ENCODE measurements at regions not wholly inside any gene's neighbourhood (a gene's known extent, or its start where the extent isn't known, plus 50 kb on each side); places are given as distances from the start of the nearest gene placed in this dataset.

- Histone ChIP-seq H2AFZ (ENCODE audit: low read depth) (no peak overlapping the region), H3K79me2 (ENCODE audit: insufficient read depth) (no peaks in the 10 kb centered on the region), H3K27me3 (ENCODE audit: insufficient read depth) (no peaks in the 10 kb centered on the region), H3K27ac (ENCODE audit: low read depth in 2 of 2, low read length in 1 of 2) (no peak overlapping the region), H3K4me3 (ENCODE audit: low read depth in 2 of 2, low read length in 1 of 2) (no peak overlapping the region), H3K9ac (no peak overlapping the region), H3K36me3 (replicated peaks in 1 of 2; ENCODE audit: control insufficient read depth in 1 of 2, insufficient read depth in 2 of 2, low read length in 1 of 2) (no peaks in the 10 kb centered on the region), H4K20me1 (ENCODE audit: insufficient read depth) (no peaks in the 10 kb centered on the region), H3F3A (replicated peaks; ENCODE audit: insufficient read depth) (no peaks in the 10 kb centered on the region), H3K9me3 (no peaks in the 10 kb centered on the region), H3K9me2 (no peaks in the 10 kb centered on the region), H3K4me2 (no peak overlapping the region), H3K4me1 (ENCODE audit: control insufficient read depth in 1 of 2, insufficient read depth in 2 of 2, low read depth in 1 of 2, low read length in 1 of 2) (peaks cover 0 to 10% of the 10 kb centered on the region in 2 experiments; a peak in 2 of 4 replicates)
- WGBS (ENCODE audit: low lambda C conversion rate) = 91% methylated on average over 2 of the region's 2 CpGs
- TF ChIP-seq, protein P1, sequence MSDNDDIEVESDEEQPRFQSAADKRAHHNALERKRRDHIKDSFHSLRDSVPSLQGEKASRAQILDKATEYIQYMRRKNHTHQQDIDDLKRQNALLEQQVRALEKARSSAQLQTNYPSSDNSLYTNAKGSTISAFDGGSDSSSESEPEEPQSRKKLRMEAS (IDR thresholded peaks at IDR 0.05; ENCODE audit: low read depth) = no peak
- POLR2A ChIA-PET = no interaction called here
- no peak for DNase-seq
- CTCF ChIA-PET = interaction anchor here (1.2 kb wide), 1 partner anchor 19 kb away, joined by 3 read pairs; no protein-coding TSS in a partner anchor
Measured at GRCh38 chr3:64891021-64891420, 203.2 kb upstream of the ADAMTS9 start.

DNA sequence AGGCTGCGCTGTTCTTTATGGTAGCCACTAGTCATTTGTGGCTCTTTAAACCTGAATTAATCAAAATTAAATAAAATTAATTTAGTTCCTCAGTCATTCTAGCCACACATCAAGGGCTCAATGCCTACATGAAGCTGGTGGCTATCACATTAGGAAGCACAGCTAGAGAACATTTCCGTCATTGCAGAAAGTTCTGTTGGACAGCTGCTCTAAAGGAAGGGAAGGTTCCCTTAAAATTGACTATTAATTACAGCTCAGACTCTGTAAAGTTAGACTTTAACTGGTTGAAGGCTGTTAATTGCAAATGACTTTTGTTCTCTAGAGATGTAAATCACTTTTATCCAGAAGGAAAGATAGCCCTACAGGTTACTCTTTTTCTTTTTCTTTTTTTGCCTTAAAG is 202.7 kb upstream of the ADAMTS9 start:
- WGBS (ENCODE audit: low lambda C conversion rate) = 92% methylated on average over 2 of the region's 2 CpGs
- Histone ChIP-seq H3K4me1 (ENCODE audit: control insufficient read depth in 1 of 2, insufficient read depth in 2 of 2, low read depth in 1 of 2, low read length in 1 of 2) (peaks cover 0 to 10% of the 10 kb centered on the region in 2 experiments; a peak in 2 of 4 replicates), H2AFZ (ENCODE audit: low read depth) (no peak overlapping the region), H4K20me1 (ENCODE audit: insufficient read depth) (no peaks in the 10 kb centered on the region), H3K9me2 (no peaks in the 10 kb centered on the region), H3K79me2 (ENCODE audit: insufficient read depth) (no peaks in the 10 kb centered on the region), H3K36me3 (replicated peaks in 1 of 2; ENCODE audit: control insufficient read depth in 1 of 2, insufficient read depth in 2 of 2, low read length in 1 of 2) (no peaks in the 10 kb centered on the region), H3K4me2 (no peak overlapping the region), H3K9me3 (no peaks in the 10 kb centered on the region), H3F3A (replicated peaks; ENCODE audit: insufficient read depth) (no peaks in the 10 kb centered on the region), H3K4me3 (ENCODE audit: low read depth in 2 of 2, low read length in 1 of 2) (no peak overlapping the region), H3K27me3 (ENCODE audit: insufficient read depth) (no peaks in the 10 kb centered on the region), H3K27ac (ENCODE audit: low read depth in 2 of 2, low read length in 1 of 2) (peak overlapping the region in 1 of 2 experiments; percentile 34; a peak in 2 of 4 replicates), H3K9ac (no peak overlapping the region)
- DNase-seq = no peak
- CTCF ChIA-PET = interaction anchor here (1.2 kb wide), 1 partner anchor 18 kb away, joined by 3 read pairs; no protein-coding TSS in a partner anchor
- TF ChIP-seq SIN3A (IDR thresholded peaks at IDR 0.05; ENCODE audit: borderline replicate concordance, low read depth, low read length) = no peak
- POLR2A ChIA-PET = interaction anchor here (0.5 kb wide), 1 partner anchor 267 kb away, joined by 4 read pairs; no protein-coding TSS in a partner anchor

GRCh38 chr3:64890006-64890405 is 202.2 kb upstream of the ADAMTS9 start:
- CTCF ChIA-PET = no interaction called here
- 75% methylated on average over 10 of the region's 10 CpGs for WGBS (ENCODE audit: low lambda C conversion rate)
- H3K36me3 ChIP-seq (replicated peaks in 1 of 2; ENCODE audit: control insufficient read depth in 1 of 2, insufficient read depth in 2 of 2, low read length in 1 of 2) = no peaks in the 10 kb centered on the region

DNA sequence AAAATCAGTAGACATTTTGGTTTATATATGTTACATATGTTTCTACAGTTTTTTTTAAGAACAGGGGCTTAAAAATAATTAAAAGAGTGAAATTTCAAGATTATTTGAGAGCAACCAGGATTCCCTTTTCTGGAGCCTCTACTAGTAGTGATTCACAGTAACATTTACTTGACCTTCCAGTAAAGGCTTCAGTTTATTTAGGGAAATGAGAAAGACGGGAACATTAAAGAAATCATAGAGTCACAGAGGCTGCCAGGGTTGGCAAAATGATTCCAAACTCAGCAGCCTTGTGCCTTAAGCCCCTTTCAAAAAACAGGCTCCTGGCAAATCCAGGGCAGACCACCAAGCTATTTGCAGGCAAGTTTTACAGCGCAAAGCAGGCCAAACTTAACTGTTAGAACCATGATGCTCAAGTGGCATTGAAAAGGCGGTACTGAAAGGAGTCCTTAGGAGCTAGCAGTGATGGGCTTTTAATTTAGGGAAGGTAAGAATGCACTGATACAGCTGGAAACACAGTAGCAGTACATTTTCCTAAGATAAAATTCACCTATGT is 201.1 kb upstream of the ADAMTS9 start:
- no peak overlapping the region for H3K4me2 ChIP-seq
- no peaks in the 10 kb centered on the region for H3K79me2 ChIP-seq (ENCODE audit: insufficient read depth)
- no peak for TF ChIP-seq FOXM1 (IDR thresholded peaks at IDR 0.05; ENCODE audit: low read depth)
- TF ChIP-seq YY1 (IDR thresholded peaks at IDR 0.05; ENCODE audit: low read depth) = no peak
- no peak overlapping the region; a peak in 1 of 4 replicates for H3K27ac ChIP-seq (ENCODE audit: low read depth in 2 of 2, low read length in 1 of 2)
- H3K9me2 ChIP-seq = no peaks in the 10 kb centered on the region
- H3K27me3 ChIP-seq (ENCODE audit: insufficient read depth) = no peaks in the 10 kb centered on the region
- ChIA-PET CTCF (interaction anchor here (0.9 kb wide), 1 partner anchor 12 kb away, joined by 4 read pairs; no protein-coding TSS in a partner anchor), POLR2A (no interaction called here)
- no peaks in the 10 kb centered on the region for H3K36me3 ChIP-seq (replicated peaks in 1 of 2; ENCODE audit: control insufficient read depth in 1 of 2, insufficient read depth in 2 of 2, low read length in 1 of 2)
- H3K9ac ChIP-seq = no peak overlapping the region
- H3F3A ChIP-seq (replicated peaks; ENCODE audit: insufficient read depth) = no peaks in the 10 kb centered on the region
- WGBS (ENCODE audit: low lambda C conversion rate) = 90% methylated on average over 3 of the region's 3 CpGs
- no peaks in the 10 kb centered on the region for H3K9me3 ChIP-seq
- DNase-seq = no peak
- no peak overlapping the region for H2AFZ ChIP-seq (ENCODE audit: low read depth)
- no peaks in the 10 kb centered on the region for H4K20me1 ChIP-seq (ENCODE audit: insufficient read depth)
- no peak overlapping the region for H3K4me3 ChIP-seq (ENCODE audit: low read depth in 2 of 2, low read length in 1 of 2)
- H3K4me1 ChIP-seq (ENCODE audit: control insufficient read depth in 1 of 2, insufficient read depth in 2 of 2, low read depth in 1 of 2, low read length in 1 of 2) = peaks cover 0 to 7% of the 10 kb centered on the region in 2 experiments; a peak in 2 of 4 replicates

More at GRCh38 chr3:64890006-64890405, 202.2 kb upstream of the ADAMTS9 start:
- no peak for TF ChIP-seq MXI1 (IDR thresholded peaks at IDR 0.05; ENCODE audit: low read depth, low read length)
- peak; percentile 7; the same call in 1 of the 2 replicates for TF ChIP-seq NRF1 (IDR thresholded peaks at IDR 0.05; ENCODE audit: low read depth, low read length)
- H3K27me3 ChIP-seq (ENCODE audit: insufficient read depth) = no peaks in the 10 kb centered on the region
- no peaks in the 10 kb centered on the region for H4K20me1 ChIP-seq (ENCODE audit: insufficient read depth)
- H3K4me1 ChIP-seq (ENCODE audit: control insufficient read depth in 1 of 2, insufficient read depth in 2 of 2, low read depth in 1 of 2, low read length in 1 of 2) = peaks cover 0 to 10% of the 10 kb centered on the region in 2 experiments; a peak in 2 of 4 replicates
- no peak overlapping the region for H3K4me2 ChIP-seq
- H3K9me2 ChIP-seq = no peaks in the 10 kb centered on the region
- DNase-seq = peak; percentile 58
- POLR2A ChIA-PET = interaction anchor here (0.5 kb wide), 1 partner anchor 267 kb away, joined by 4 read pairs; no protein-coding TSS in a partner anchor
- no peak overlapping the region for H3K4me3 ChIP-seq (ENCODE audit: low read depth in 2 of 2, low read length in 1 of 2)
- no peaks in the 10 kb centered on the region for H3F3A ChIP-seq (replicated peaks; ENCODE audit: insufficient read depth)
- H3K9me3 ChIP-seq = no peaks in the 10 kb centered on the region
- no peak overlapping the region for H3K9ac ChIP-seq
- H3K79me2 ChIP-seq (ENCODE audit: insufficient read depth) = no peaks in the 10 kb centered on the region
- peak overlapping the region in 1 of 2 experiments; percentile 34; a peak in 2 of 4 replicates for H3K27ac ChIP-seq (ENCODE audit: low read depth in 2 of 2, low read length in 1 of 2)
- H2AFZ ChIP-seq (ENCODE audit: low read depth) = no peak overlapping the region
